HepG2 (cell line): ENCODE measurements at regions not wholly inside any gene's neighbourhood (a gene's known extent, or its start where the extent isn't known, plus 50 kb on each side); places are given as distances from the start of the nearest gene placed in this dataset.

Experiments
- ATAC-seq: fragments of 200-7000 bp; cut with Tn5 transposase; 3 replicates; pipeline ENCODE4 v1.9.1; 2020; ENCODE audit warnings: mild to moderate bottlenecking, moderate library complexity
- BruUV-seq: library from RNA; stranded (reverse); fragments of 400-500 nt; replicated peaks from 2 replicates; lab custom pipeline; 2021; lab: Mats Ljungman, UMichigan
- CTCF ChIA-PET: fragments of 300-600 bp; formaldehyde crosslinking; extraction: SDS; loops from one replicate; lab custom pipeline; 2021; ENCODE audit warnings: low total read pairs, inconsistent platforms, low intra/inter-chr PET ratio; lab: Yijun Ruan, JAX
- POLR2A ChIA-PET: fragments of 350-600 bp; sonication (Branson Sonifier 250); formaldehyde crosslinking; loops from one replicate; lab custom pipeline; 2020; ENCODE audit warnings: antibody characterized with exemption, inconsistent platforms; lab: Yijun Ruan, JAX
- DNase-seq: peaks from one replicate; pipeline ENCODE4 v3.0.0-alpha.2; 2015; ENCODE audit warnings: low spot score
- FAIRE-seq: peaks from 3 replicates; lab custom pipeline; 2011; peaks lifted over from hg19 to GRCh38; lab: Jason Lieb, UNC
- H2AFZ ChIP-seq: one replicate; pipeline ENCODE4 v1.6.1; 2011; ENCODE audit warnings: low read length, inconsistent platforms
- H3K27ac ChIP-seq: fragments of 300-600 bp; 3 replicates; pipeline ENCODE4 v1.8.0; 2011; ENCODE audit warnings: mixed run types, mild to moderate bottlenecking, mixed read lengths, low read length, inconsistent platforms; ENCODE audit not compliant: insufficient read depth; ENCODE audit errors: extremely low read length
- H3K27me3 ChIP-seq, 2 experiments: fragments of 200-600 bp in 1 of 2; 2 replicates in 1 of 2; 3 replicates in 1 of 2; pipeline versions ENCODE4 v1.6.0 to v1.8.0; 2011; ENCODE audit warnings: low read length in 2 of 2, mild to moderate bottlenecking in 2 of 2, moderate library complexity in 2 of 2, inconsistent platforms in 1 of 2; ENCODE audit not compliant: insufficient read depth in 2 of 2, control insufficient read depth in 1 of 2
- H3K36me3 ChIP-seq, 2 experiments: fragments of 200-600 bp in 1 of 2; replicated peaks in 1 of 2; 2 replicates in 1 of 2; 3 replicates in 1 of 2; pipeline versions ENCODE4 v1.5.1 to v1.8.0; 2011; ENCODE audit warnings: low read length in 2 of 2, inconsistent platforms in 1 of 2; ENCODE audit not compliant: insufficient read depth in 2 of 2, control insufficient read depth in 1 of 2
- H3K4me1 ChIP-seq: 2 replicates; pipeline ENCODE4 v1.5.1; 2012; ENCODE audit warnings: low read length, inconsistent platforms; ENCODE audit not compliant: insufficient read depth
- H3K4me2 ChIP-seq: 2 replicates; pipeline ENCODE4 v1.6.0; 2011; ENCODE audit warnings: low read depth, low read length, inconsistent platforms
- H3K4me3 ChIP-seq, 3 experiments: fragments of 200-600 bp in 1 of 3; sonication (generic), shearing (Covaris generic) in 1 of 3; replicated peaks in 1 of 3; 2 replicates each; pipeline ENCODE4 v1.5.1; 2011 to 2016; ENCODE audit warnings: low read length in 3 of 3, inconsistent platforms in 2 of 3, low read depth in 2 of 3, mild to moderate bottlenecking in 2 of 3, control low read depth in 1 of 3, mixed read lengths in 1 of 3; ENCODE audit not compliant: insufficient read depth in 1 of 3
- H3K79me2 ChIP-seq: one replicate; pipeline ENCODE4 v1.6.1; 2011; ENCODE audit warnings: low read length, inconsistent platforms; ENCODE audit not compliant: insufficient read depth
- H3K9ac ChIP-seq: 2 replicates; pipeline ENCODE4 v1.6.0; 2011; ENCODE audit warnings: mild to moderate bottlenecking, low read depth, low read length, inconsistent platforms; ENCODE audit not compliant: insufficient read depth
- H3K9me3 ChIP-seq: 2 replicates; pipeline ENCODE4 v1.5.1; 2012; ENCODE audit warnings: mild to moderate bottlenecking, low read length
- H4K20me1 ChIP-seq: 2 replicates; pipeline ENCODE4 v1.6.0; 2011; ENCODE audit warnings: inconsistent platforms, mild to moderate bottlenecking, low read length, moderate library complexity; ENCODE audit not compliant: insufficient read depth
- BRD4 ChIP-seq: sonication (generic); formaldehyde crosslinking; IDR thresholded peaks from 2 replicates; pipeline ENCODE4 v1.4.0; 2020; ENCODE audit warnings: missing genetic modification reagents
- EEA1 ChIP-seq: sonication (generic); formaldehyde crosslinking; IDR thresholded peaks from 2 replicates; pipeline ENCODE4 v1.5.1; 2020; ENCODE audit warnings: mild to moderate bottlenecking, missing genetic modification reagents, borderline replicate concordance
- SPEN ChIP-seq: sonication (generic); formaldehyde crosslinking; IDR thresholded peaks from 2 replicates; pipeline ENCODE4 v1.5.1; 2020; ENCODE audit warnings: low read depth, mild to moderate bottlenecking, missing genetic modification reagents
- ZNF296 ChIP-seq: sonication (generic); formaldehyde crosslinking; conservative IDR thresholded peaks from 2 replicates; pipeline ENCODE4 v1.5.0; 2020; ENCODE audit warnings: mild to moderate bottlenecking, missing genetic modification reagents
- ZNF383 ChIP-seq: sonication (generic); formaldehyde crosslinking; IDR thresholded peaks from 2 replicates; pipeline ENCODE4 v1.4.0; 2020; ENCODE audit warnings: missing genetic modification reagents, mild to moderate bottlenecking, borderline replicate concordance
- ZNF484 ChIP-seq: sonication (generic); formaldehyde crosslinking; IDR thresholded peaks from 2 replicates; pipeline ENCODE4 v1.5.1; 2020; ENCODE audit warnings: mild to moderate bottlenecking, low read depth, missing genetic modification reagents, borderline replicate concordance
- WGBS: methylation state at CpG from one replicate; pipeline ENCODE4 v1.1.6; 2017; ENCODE audit warnings: low lambda C conversion rate; 5-methylcytosine and 5-hydroxymethylcytosine counted together
- in situ Hi-C: cut with HindIII; loops from 2 replicates; pipeline ENCODE4 v1.10.0; 2017; ENCODE audit warnings: low pct_unique_long_range_greater_than_20kb; ENCODE audit not compliant: extremely low pct_ligation_motif_present
- intact Hi-C: fragments of 100-400 bp; cut with micrococcal nuclease; formaldehyde crosslinking; loops from one replicate; pipeline ENCODE4 v1.10.0; 2022; ENCODE audit not compliant: unreplicated experiment
- TF ChIP-seq, protein P1 (sequence below): sonication (generic); formaldehyde crosslinking; IDR thresholded peaks from 2 replicates; pipeline ENCODE4 v1.5.0; 2020; ENCODE audit warnings: missing genetic modification reagents
- TF ChIP-seq, protein P2 (sequence below): sonication (generic); formaldehyde crosslinking; IDR thresholded peaks from 2 replicates; pipeline ENCODE4 v1.4.0; 2020; ENCODE audit warnings: missing genetic modification reagents, low read depth, mild to moderate bottlenecking, borderline replicate concordance
- TF ChIP-seq, protein P3 (sequence below): IDR thresholded peaks from 2 replicates; pipeline ENCODE4 v1.6.1; 2016; ENCODE audit warnings: low read depth, missing genetic modification reagents, missing compliant biosample characterization
- TF ChIP-seq, protein P4 (sequence below): sonication (generic); formaldehyde crosslinking; IDR thresholded peaks from 2 replicates; pipeline ENCODE4 v1.4.0; 2020; ENCODE audit warnings: mild to moderate bottlenecking, missing genetic modification reagents
- TF ChIP-seq, protein P5 (sequence below): sonication (generic); formaldehyde crosslinking; IDR thresholded peaks from 2 replicates; pipeline ENCODE4 v1.4.0; 2020; ENCODE audit warnings: missing genetic modification reagents, mild to moderate bottlenecking, borderline replicate concordance

DNA sequence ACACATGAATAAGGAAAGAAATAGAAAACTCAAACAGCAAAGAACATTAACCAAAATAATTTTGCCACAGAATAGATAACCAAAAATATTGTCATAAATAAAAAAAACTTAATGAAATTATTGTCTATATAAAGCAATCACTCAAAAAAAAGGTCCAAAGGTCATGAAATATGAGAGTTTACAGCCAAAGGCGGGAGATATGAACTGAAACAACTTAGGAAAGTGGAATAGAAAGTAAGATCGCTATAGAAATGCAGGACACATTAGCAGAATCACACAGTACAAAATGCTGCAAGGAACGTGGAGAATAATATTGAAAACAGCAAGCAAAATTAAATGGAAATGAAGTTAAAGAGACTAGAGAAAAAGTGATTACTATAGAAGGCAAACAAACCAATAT is 375.0 kb upstream of the ARHGEF26 start:
- FAIRE-seq (no peak), ATAC-seq (no peak), DNase-seq (no peak)
- H4K20me1 ChIP-seq: no peaks in the 10 kb centered on the region
- ChIA-PET POLR2A (no interaction called here), CTCF (no interaction called here)
- intact Hi-C loops (no loop called here), in situ Hi-C loops (no loop called here)
- H3K4me3 ChIP-seq: no peak overlapping the region
- no peak overlapping the region for H3K27ac ChIP-seq
- no peaks in the 10 kb centered on the region for H3K27me3 ChIP-seq
- TF ChIP-seq, protein P1, sequence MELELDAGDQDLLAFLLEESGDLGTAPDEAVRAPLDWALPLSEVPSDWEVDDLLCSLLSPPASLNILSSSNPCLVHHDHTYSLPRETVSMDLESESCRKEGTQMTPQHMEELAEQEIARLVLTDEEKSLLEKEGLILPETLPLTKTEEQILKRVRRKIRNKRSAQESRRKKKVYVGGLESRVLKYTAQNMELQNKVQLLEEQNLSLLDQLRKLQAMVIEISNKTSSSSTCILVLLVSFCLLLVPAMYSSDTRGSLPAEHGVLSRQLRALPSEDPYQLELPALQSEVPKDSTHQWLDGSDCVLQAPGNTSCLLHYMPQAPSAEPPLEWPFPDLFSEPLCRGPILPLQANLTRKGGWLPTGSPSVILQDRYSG (CRISPR knock-in tag): no peak
- TF ChIP-seq, protein P2, sequence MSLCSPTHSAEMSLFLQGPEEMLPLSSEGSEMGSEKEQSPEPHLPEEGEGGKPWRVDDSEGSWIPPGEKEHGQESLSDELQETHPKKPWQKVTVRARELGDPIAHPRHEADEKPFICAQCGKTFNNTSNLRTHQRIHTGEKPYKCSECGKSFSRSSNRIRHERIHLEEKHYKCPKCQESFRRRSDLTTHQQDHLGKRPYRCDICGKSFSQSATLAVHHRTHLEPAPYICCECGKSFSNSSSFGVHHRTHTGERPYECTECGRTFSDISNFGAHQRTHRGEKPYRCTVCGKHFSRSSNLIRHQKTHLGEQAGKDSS (CRISPR knock-in tag): no peak
- TF ChIP-seq EEA1 (no peak), ZNF484 (CRISPR knock-in tag) (no peak), ZNF296 (CRISPR knock-in tag) (no peak), ZNF383 (CRISPR knock-in tag) (no peak), SPEN (CRISPR knock-in tag) (no peak), BRD4 (CRISPR knock-in tag) (no peak)
- TF ChIP-seq, protein P3, sequence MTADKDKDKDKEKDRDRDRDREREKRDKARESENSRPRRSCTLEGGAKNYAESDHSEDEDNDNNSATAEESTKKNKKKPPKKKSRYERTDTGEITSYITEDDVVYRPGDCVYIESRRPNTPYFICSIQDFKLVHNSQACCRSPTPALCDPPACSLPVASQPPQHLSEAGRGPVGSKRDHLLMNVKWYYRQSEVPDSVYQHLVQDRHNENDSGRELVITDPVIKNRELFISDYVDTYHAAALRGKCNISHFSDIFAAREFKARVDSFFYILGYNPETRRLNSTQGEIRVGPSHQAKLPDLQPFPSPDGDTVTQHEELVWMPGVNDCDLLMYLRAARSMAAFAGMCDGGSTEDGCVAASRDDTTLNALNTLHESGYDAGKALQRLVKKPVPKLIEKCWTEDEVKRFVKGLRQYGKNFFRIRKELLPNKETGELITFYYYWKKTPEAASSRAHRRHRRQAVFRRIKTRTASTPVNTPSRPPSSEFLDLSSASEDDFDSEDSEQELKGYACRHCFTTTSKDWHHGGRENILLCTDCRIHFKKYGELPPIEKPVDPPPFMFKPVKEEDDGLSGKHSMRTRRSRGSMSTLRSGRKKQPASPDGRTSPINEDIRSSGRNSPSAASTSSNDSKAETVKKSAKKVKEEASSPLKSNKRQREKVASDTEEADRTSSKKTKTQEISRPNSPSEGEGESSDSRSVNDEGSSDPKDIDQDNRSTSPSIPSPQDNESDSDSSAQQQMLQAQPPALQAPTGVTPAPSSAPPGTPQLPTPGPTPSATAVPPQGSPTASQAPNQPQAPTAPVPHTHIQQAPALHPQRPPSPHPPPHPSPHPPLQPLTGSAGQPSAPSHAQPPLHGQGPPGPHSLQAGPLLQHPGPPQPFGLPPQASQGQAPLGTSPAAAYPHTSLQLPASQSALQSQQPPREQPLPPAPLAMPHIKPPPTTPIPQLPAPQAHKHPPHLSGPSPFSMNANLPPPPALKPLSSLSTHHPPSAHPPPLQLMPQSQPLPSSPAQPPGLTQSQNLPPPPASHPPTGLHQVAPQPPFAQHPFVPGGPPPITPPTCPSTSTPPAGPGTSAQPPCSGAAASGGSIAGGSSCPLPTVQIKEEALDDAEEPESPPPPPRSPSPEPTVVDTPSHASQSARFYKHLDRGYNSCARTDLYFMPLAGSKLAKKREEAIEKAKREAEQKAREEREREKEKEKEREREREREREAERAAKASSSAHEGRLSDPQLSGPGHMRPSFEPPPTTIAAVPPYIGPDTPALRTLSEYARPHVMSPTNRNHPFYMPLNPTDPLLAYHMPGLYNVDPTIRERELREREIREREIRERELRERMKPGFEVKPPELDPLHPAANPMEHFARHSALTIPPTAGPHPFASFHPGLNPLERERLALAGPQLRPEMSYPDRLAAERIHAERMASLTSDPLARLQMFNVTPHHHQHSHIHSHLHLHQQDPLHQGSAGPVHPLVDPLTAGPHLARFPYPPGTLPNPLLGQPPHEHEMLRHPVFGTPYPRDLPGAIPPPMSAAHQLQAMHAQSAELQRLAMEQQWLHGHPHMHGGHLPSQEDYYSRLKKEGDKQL (CRISPR knock-in tag): no peak
- TF ChIP-seq, protein P4, sequence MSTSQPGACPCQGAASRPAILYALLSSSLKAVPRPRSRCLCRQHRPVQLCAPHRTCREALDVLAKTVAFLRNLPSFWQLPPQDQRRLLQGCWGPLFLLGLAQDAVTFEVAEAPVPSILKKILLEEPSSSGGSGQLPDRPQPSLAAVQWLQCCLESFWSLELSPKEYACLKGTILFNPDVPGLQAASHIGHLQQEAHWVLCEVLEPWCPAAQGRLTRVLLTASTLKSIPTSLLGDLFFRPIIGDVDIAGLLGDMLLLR (CRISPR knock-in tag): no peak
- TF ChIP-seq, protein P5, sequence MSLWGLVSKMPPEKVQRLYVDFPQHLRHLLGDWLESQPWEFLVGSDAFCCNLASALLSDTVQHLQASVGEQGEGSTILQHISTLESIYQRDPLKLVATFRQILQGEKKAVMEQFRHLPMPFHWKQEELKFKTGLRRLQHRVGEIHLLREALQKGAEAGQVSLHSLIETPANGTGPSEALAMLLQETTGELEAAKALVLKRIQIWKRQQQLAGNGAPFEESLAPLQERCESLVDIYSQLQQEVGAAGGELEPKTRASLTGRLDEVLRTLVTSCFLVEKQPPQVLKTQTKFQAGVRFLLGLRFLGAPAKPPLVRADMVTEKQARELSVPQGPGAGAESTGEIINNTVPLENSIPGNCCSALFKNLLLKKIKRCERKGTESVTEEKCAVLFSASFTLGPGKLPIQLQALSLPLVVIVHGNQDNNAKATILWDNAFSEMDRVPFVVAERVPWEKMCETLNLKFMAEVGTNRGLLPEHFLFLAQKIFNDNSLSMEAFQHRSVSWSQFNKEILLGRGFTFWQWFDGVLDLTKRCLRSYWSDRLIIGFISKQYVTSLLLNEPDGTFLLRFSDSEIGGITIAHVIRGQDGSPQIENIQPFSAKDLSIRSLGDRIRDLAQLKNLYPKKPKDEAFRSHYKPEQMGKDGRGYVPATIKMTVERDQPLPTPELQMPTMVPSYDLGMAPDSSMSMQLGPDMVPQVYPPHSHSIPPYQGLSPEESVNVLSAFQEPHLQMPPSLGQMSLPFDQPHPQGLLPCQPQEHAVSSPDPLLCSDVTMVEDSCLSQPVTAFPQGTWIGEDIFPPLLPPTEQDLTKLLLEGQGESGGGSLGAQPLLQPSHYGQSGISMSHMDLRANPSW (CRISPR knock-in tag): no peak
- H3K79me2 ChIP-seq: no peaks in the 10 kb centered on the region
- H2AFZ ChIP-seq: no peak overlapping the region
- H3K4me2 ChIP-seq: no peak overlapping the region
- no peak overlapping the region for H3K9ac ChIP-seq
- H3K9me3 ChIP-seq: no peaks in the 10 kb centered on the region
- WGBS: under 1% methylated on average over 3 of the region's 3 CpGs
- H3K4me1 ChIP-seq: no peaks in the 10 kb centered on the region
- BruUV-seq: no TSS peak
- no peaks in the 10 kb centered on the region for H3K36me3 ChIP-seq
